Heart left ventricle (tissue), 16 donors: ENCODE measurements at regions not wholly inside any gene's neighbourhood (a gene's known extent, or its start where the extent isn't known, plus 50 kb on each side); places are given as distances from the start of the nearest gene placed in this dataset.
"Not testable (repeated sequence)": the region's sequence is repeated elsewhere in the genome, so short reads cannot be mapped to it uniquely, and the experiment has no call there.

Source experiments
- ATAC-seq, 4 donors: fragments of 200-7000 bp; cut with Tn5 transposase; one replicate each; pipeline ENCODE4 v1.9.1; 2020 to 2022; ENCODE audit warnings: moderate library complexity in 4 of 4, mild to moderate bottlenecking in 3 of 4, moderate number of reproducible peaks in 1 of 4
- DNase-seq, 5 donors: peaks; one replicate each; pipeline ENCODE4 v3.0.0-alpha.2; 2020
- H3K27ac ChIP-seq, 12 donors: fragments of 200-600 bp; sonication (generic) in 4 of 12; one replicate each; pipeline versions ENCODE4 v1.5.0 to v1.8.0; 2016 to 2022; ENCODE audit warnings: mild to moderate bottlenecking in 2 of 12
- H3K27me3 ChIP-seq, 9 donors: fragments of 200-600 bp; sonication (generic) in 2 of 9; one replicate each; pipeline versions ENCODE4 v1.5.1 to v1.8.0; 2016 to 2022; ENCODE audit warnings: mild to moderate bottlenecking in 3 of 9
- H3K36me3 ChIP-seq, 9 donors: fragments of 200-600 bp; sonication (generic) in 2 of 9; one replicate each; pipeline versions ENCODE4 v1.5.0 to v1.8.0; 2018 to 2022; ENCODE audit warnings: mild to moderate bottlenecking in 2 of 9
- H3K4me1 ChIP-seq, 12 donors: fragments of 200-600 bp; sonication (generic) in 4 of 12; one replicate each; pipeline versions ENCODE4 v1.5.0 to v1.8.0; 2016 to 2022; ENCODE audit warnings: mild to moderate bottlenecking in 3 of 12
- H3K4me3 ChIP-seq, 12 donors: fragments of 200-600 bp; sonication (generic) in 4 of 12; one replicate each; pipeline versions ENCODE4 v1.5.0 to v1.8.0; 2017 to 2022; ENCODE audit warnings: mild to moderate bottlenecking in 9 of 12, moderate library complexity in 4 of 12
- H3K9me3 ChIP-seq, 12 donors: fragments of 200-600 bp; sonication (generic) in 4 of 12; one replicate each; pipeline versions ENCODE4 v1.5.0 to v1.8.0; 2016 to 2022; ENCODE audit warnings: mild to moderate bottlenecking in 1 of 12
- CTCF ChIP-seq, 12 donors: fragments of 200-600 bp; sonication (generic) in 4 of 12; IDR thresholded peaks; one replicate each; pipeline versions ENCODE4 v1.5.0 to v1.8.0; 2018 to 2022; ENCODE audit warnings: antibody characterized with exemption in 12 of 12, mild to moderate bottlenecking in 5 of 12
- POLR2A ChIP-seq, 2 donors: fragments of 450-650 bp; IDR thresholded peaks; one replicate each; pipeline ENCODE4 v1.6.1; 2017; ENCODE audit warnings: antibody characterized with exemption in 2 of 2, mild to moderate bottlenecking in 2 of 2, moderate library complexity in 2 of 2
- WGBS, 4 donors: extraction: QIAGEN DNeasy Blood & Tissue Kit in 2 of 4; methylation state at CpG; one replicate each; pipeline versions ENCODE4 v1.1.5 to v1.1.7; 2013 to 2018; 5-methylcytosine and 5-hydroxymethylcytosine counted together
- intact Hi-C, 10 donors: fragments of 100-400 bp; cut with DNase I; formaldehyde crosslinking; loops; one replicate each; pipeline versions ENCODE4 v1.11.1 to v1.14.2; 2022
- donor health status: ischemic (EF 13 %, LVEDD 7.1; RV severe dilation, severe dysfunction).
- donor health status: healthy with polysubstance abuse.
- donor health status: DM: no; HTN: yes; CAD: no.
- donor health status: DM: no; HTN: no; CAD: no.
- donor health status: ischemic (EF 25% LVEDD 6.9; RV normal size, moderate dysfunction).
- donor health status: ischemic (EF 25% LVEDD 5.7; RV mildly dilated, moderate dysfunction).
- donor health status: healthy.
- donor health status: DM: yes; HTN: yes; CAD: no.
- donor health status: ischemic (EF 35%, LVEDD 5.7; RV mildly dilated, moderate dysfunction).
- donor health status: nonischemic (EF 11% LVEDD 7.7; RV severe dilation, severe dysfunction).
- donor health status: DM: yes; HTN: yes; CAD: no.
- donor health status: PGD.
- donor health status: ischemic (EF 29% LVEDD 5.4; RV normal size, mild dysfunction).
- donor health status: nonischemic (EF 23%, LVEDD 6.1; RV moderate dilation, normal function).

GRCh38 chrX:1807301-1807731 lies 192.5 kb downstream of the ASMT start:
- Histone ChIP-seq H3K27me3 (peaks cover 0 to 17% (median 0%) of the 10 kb centered on the region in 9 donors), H3K36me3 (no peaks in the 10 kb centered on the region), H3K27ac (no peak overlapping the region), H3K4me3 (no peak overlapping the region), H3K4me1 (no peaks in the 10 kb centered on the region), H3K9me3 (peaks cover 0 to 8% (median 0%) of the 10 kb centered on the region in 12 donors)
- intact Hi-C loops, result no loop called here
- no peak for TF ChIP-seq POLR2A (IDR thresholded peaks at IDR 0.05)
- no peak for TF ChIP-seq CTCF (IDR thresholded peaks at IDR 0.05)
- ATAC-seq, result no peak
- DNase-seq, result no peak
- WGBS, 4 donors, result 9 to 12% (median 11%) methylated on average over 12 of the region's 12 CpGs

- no peak for TF ChIP-seq POLR2A (IDR thresholded peaks at IDR 0.05)
- no peak for TF ChIP-seq CTCF (IDR thresholded peaks at IDR 0.05)
- no peaks in the 10 kb centered on the region for H3K36me3 ChIP-seq
- H3K9me3 ChIP-seq, result peaks cover 0 to 8% (median 0%) of the 10 kb centered on the region in 12 donors
- no peak overlapping the region for H3K27ac ChIP-seq
- no peaks in the 10 kb centered on the region for H3K4me1 ChIP-seq
- DNase-seq (no peak), ATAC-seq (no peak)
- intact Hi-C loops, result no loop called here
- WGBS, 4 donors, result 85 to 92% (median 87%) methylated on average over 5 of the region's 5 CpGs
- peaks cover 0 to 17% (median 0%) of the 10 kb centered on the region in 9 donors for H3K27me3 ChIP-seq
- H3K4me3 ChIP-seq, result no peak overlapping the region
Observed at GRCh38 chrX:1809581-1809980, 194.7 kb downstream of the ASMT start.

- DNase-seq (no peak), ATAC-seq (no peak)
- Histone ChIP-seq H3K27ac (no peak overlapping the region), H3K27me3 (peaks cover 0 to 5% (median 0%) of the 10 kb centered on the region in 9 donors), H3K4me1 (no peaks in the 10 kb centered on the region), H3K36me3 (no peaks in the 10 kb centered on the region), H3K4me3 (no peak overlapping the region), H3K9me3 (peaks cover 0 to 8% (median 0%) of the 10 kb centered on the region in 12 donors)
- TF ChIP-seq POLR2A (IDR thresholded peaks at IDR 0.05) (no peak), CTCF (IDR thresholded peaks at IDR 0.05) (no peak)
- intact Hi-C loops, result no loop called here
- 83 to 88% (median 85%) methylated on average over 15 of the region's 15 CpGs for WGBS, 4 donors
Observed at GRCh38 chrX:1813809-1814208, 198.9 kb downstream of the ASMT start.

GRCh38 chrX:1815456-1816175 lies 200.8 kb downstream of the ASMT start:
- Histone ChIP-seq H3K4me1 (no peaks in the 10 kb centered on the region), H3K27me3 (no peaks in the 10 kb centered on the region), H3K4me3 (no peak overlapping the region), H3K9me3 (no peaks in the 10 kb centered on the region), H3K27ac (no peak overlapping the region), H3K36me3 (no peaks in the 10 kb centered on the region)
- TF ChIP-seq POLR2A (IDR thresholded peaks at IDR 0.05), result no peak
- TF ChIP-seq CTCF (IDR thresholded peaks at IDR 0.05), result no peak
- no peak for DNase-seq
- 90 to 93% (median 91%) methylated on average over 15 of the region's 15 CpGs for WGBS, 4 donors
- intact Hi-C loops, result no loop called here
- ATAC-seq, result no peak

- ATAC-seq, H3K4me3 ChIP-seq, DNase-seq, intact Hi-C loops, H3K36me3 ChIP-seq, H3K4me1 ChIP-seq, H3K9me3 ChIP-seq, H3K27me3 ChIP-seq, H3K27ac ChIP-seq: not testable (repeated sequence)
- 96 to 98% (median 97%) methylated on average over 17 of the region's 17 CpGs for WGBS, 4 donors
Observed at GRCh38 chrX:1816387-1816982, 201.6 kb downstream of the ASMT start.
